ENCODE measurements at regions not wholly inside any gene's neighbourhood (a gene's known extent, or its start where the extent isn't known, plus 50 kb on each side); places are given as distances from the start of the nearest gene placed in this dataset.
"Not testable (repeated sequence)": the region's sequence is repeated elsewhere in the genome, so short reads cannot be mapped to it uniquely, and the experiment has no call there.

- H3K4me1 ChIP-seq: no peaks in the 10 kb centered on the region
- no peak for ATAC-seq
- TF ChIP-seq USF2 (IDR thresholded peaks at IDR 0.05) (no peak), RARB (CRISPR knock-in tag; IDR thresholded peaks at IDR 0.05) (no peak), CHD2 (IDR thresholded peaks at IDR 0.05; ENCODE audit: low read length, partially characterized antibody) (no peak), RCOR1 (IDR thresholded peaks at IDR 0.05; ENCODE audit: low read depth, low read length) (no peak), EP300 (IDR thresholded peaks at IDR 0.05) (no peak), JUN (IDR thresholded peaks at IDR 0.05) (no peak), EHF (CRISPR knock-in tag; IDR thresholded peaks at IDR 0.05) (no peak), HOXA7 (CRISPR knock-in tag; IDR thresholded peaks at IDR 0.05) (no peak), POLR2AphosphoS2 (conservative IDR thresholded peaks at IDR 0.05; ENCODE audit: low read length) (no peak), HDAC2 (IDR thresholded peaks at IDR 0.05) (no peak), ATOH8 (CRISPR knock-in tag; IDR thresholded peaks at IDR 0.05; ENCODE audit: low read depth) (no peak), BHLHE40 (IDR thresholded peaks at IDR 0.05; ENCODE audit: low read depth, low read length) (no peak), BCL3 (IDR thresholded peaks at IDR 0.05) (no peak), JUNB (IDR thresholded peaks at IDR 0.05) (no peak)
- H3K27ac ChIP-seq: no peak overlapping the region
- POLR2A ChIA-PET: no interaction called here
- H3K4me2 ChIP-seq: no peak overlapping the region
- FAIRE-seq: no peak
- 57% methylated on average over 2 of the region's 2 CpGs for WGBS (ENCODE audit: missing lambda C conversion rate)
- H3K4me3 ChIP-seq: no peak overlapping the region
- no peak for DNase-seq (ENCODE audit: low read depth in 1 of 2, low spot score in 1 of 2)
- no peaks in the 10 kb centered on the region for H3K9me3 ChIP-seq
- CTCF ChIA-PET: interaction anchor here (1.0 kb wide), 1 partner anchor 48 kb away, joined by 3 read pairs; no protein-coding TSS in a partner anchor
Observed at GRCh38 chr6:121890307-121890910, 455.0 kb downstream of the GJA1 start.

- FAIRE-seq; H3K9me3 ChIP-seq; ATAC-seq; CTCF ChIA-PET; DNase-seq (ENCODE audit: low read depth in 1 of 2, low spot score in 1 of 2); POLR2A ChIA-PET; H3K4me3 ChIP-seq; H3K27ac ChIP-seq; H3K4me1 ChIP-seq; H3K4me2 ChIP-seq: not testable (repeated sequence)
- WGBS (ENCODE audit: missing lambda C conversion rate): 68% methylated on average over 5 of the region's 5 CpGs
Observed at GRCh38 chr6:121895731-121896130, 460.3 kb downstream of the GJA1 start.

- WGBS (ENCODE audit: missing lambda C conversion rate): 94% methylated on average over 1 of the region's 1 CpG
- Histone ChIP-seq H3K4me1 (no peaks in the 10 kb centered on the region), H3K9me3 (no peaks in the 10 kb centered on the region), H3K4me2 (no peak overlapping the region), H3K4me3 (no peak overlapping the region), H3K27ac (no peak overlapping the region)
- POLR2A ChIA-PET: no interaction called here
- CTCF ChIA-PET: no interaction called here
- FAIRE-seq (no peak), DNase-seq (ENCODE audit: low read depth in 1 of 2, low spot score in 1 of 2) (no peak), ATAC-seq (no peak)
- no peak for TF ChIP-seq HMGXB4 (CRISPR knock-in tag; IDR thresholded peaks at IDR 0.05; ENCODE audit: borderline replicate concordance)
- TF ChIP-seq SMC3 (IDR thresholded peaks at IDR 0.05): no peak
- TF ChIP-seq FOSB (CRISPR knock-in tag; IDR thresholded peaks at IDR 0.05): no peak
- no peak for TF ChIP-seq EP300 (IDR thresholded peaks at IDR 0.05)
- TF ChIP-seq HEYL (CRISPR knock-in tag; IDR thresholded peaks at IDR 0.05): no peak
- no peak for TF ChIP-seq PBX3 (IDR thresholded peaks at IDR 0.05)
- no peak for TF ChIP-seq SREBF2 (IDR thresholded peaks at IDR 0.05)
- no peak for TF ChIP-seq GATA3 (IDR thresholded peaks at IDR 0.05; ENCODE audit: borderline replicate concordance)
- TF ChIP-seq HDAC2 (IDR thresholded peaks at IDR 0.05): no peak
- no peak for TF ChIP-seq RFX5 (IDR thresholded peaks at IDR 0.05)
- no peak for TF ChIP-seq POLR2AphosphoS2 (conservative IDR thresholded peaks at IDR 0.05; ENCODE audit: low read length)
Observed at GRCh38 chr6:121896363-121896762, 460.9 kb downstream of the GJA1 start.

Measured in A549 (cell line).